ENCODE measurements at regions not wholly inside any gene's neighbourhood (a gene's known extent, or its start where the extent isn't known, plus 50 kb on each side); places are given as distances from the start of the nearest gene placed in this dataset.

DNA sequence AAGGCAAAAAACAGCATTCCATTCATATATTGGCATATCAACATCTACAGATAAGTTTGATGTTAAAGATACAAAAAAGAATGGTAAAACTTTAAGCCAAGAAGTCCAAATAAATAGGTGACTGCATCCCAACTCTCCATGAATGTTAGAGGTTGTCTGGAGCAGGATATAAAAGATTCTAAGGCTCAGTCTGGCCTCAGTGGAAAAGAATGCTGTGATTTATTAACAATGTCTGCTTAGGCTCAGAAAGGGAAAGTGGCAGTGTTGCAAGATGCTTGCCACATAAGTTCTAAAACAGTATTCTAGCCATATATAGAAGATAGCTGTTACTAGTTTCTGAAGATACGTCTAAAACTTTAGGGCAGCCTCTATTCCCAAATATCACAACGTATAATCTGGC, 179.8 kb upstream of the NBEA start:
- H2BK12ac ChIP-seq (ENCODE audit: insufficient read length, low read depth, low read length) = no peak overlapping the region
- H3K56ac ChIP-seq (ENCODE audit: insufficient read length, low read depth, low read length) = no peak overlapping the region
- H3K4me2 ChIP-seq (ENCODE audit: insufficient read depth, insufficient read length, low read length) = no peak overlapping the region
- H2AFZ ChIP-seq (ENCODE audit: low read length) = no peak overlapping the region
- H3K23ac ChIP-seq (ENCODE audit: insufficient read length, low read depth, low read length) = no peak overlapping the region
- H2BK120ac ChIP-seq (ENCODE audit: low read depth, low read length, poor library complexity, severe bottlenecking) = no peak overlapping the region
- no peak overlapping the region for H2BK5ac ChIP-seq (ENCODE audit: insufficient read length, low read length)
- no peak overlapping the region for H3K18ac ChIP-seq (ENCODE audit: insufficient read length, low read depth, low read length)
- no peaks in the 10 kb centered on the region for H3K79me2 ChIP-seq (ENCODE audit: insufficient read depth, low read length)
- TF ChIP-seq, protein P1, sequence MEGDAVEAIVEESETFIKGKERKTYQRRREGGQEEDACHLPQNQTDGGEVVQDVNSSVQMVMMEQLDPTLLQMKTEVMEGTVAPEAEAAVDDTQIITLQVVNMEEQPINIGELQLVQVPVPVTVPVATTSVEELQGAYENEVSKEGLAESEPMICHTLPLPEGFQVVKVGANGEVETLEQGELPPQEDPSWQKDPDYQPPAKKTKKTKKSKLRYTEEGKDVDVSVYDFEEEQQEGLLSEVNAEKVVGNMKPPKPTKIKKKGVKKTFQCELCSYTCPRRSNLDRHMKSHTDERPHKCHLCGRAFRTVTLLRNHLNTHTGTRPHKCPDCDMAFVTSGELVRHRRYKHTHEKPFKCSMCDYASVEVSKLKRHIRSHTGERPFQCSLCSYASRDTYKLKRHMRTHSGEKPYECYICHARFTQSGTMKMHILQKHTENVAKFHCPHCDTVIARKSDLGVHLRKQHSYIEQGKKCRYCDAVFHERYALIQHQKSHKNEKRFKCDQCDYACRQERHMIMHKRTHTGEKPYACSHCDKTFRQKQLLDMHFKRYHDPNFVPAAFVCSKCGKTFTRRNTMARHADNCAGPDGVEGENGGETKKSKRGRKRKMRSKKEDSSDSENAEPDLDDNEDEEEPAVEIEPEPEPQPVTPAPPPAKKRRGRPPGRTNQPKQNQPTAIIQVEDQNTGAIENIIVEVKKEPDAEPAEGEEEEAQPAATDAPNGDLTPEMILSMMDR (conservative IDR thresholded peaks at IDR 0.05) = no peak
- DNase-seq = no peak
- WGBS (ENCODE audit: extremely low coverage, insufficient read length, low lambda C conversion rate) = no CpG with 5 or more reads among the region's 2 CpGs
- no peak overlapping the region for H3K4me3 Mint-ChIP-seq
- H3K27me3 Mint-ChIP-seq (ENCODE audit: low read depth) = no peaks in the 10 kb centered on the region
- H3K4me1 ChIP-seq (ENCODE audit: insufficient read depth, low read length) = no peaks in the 10 kb centered on the region
- H4K91ac ChIP-seq (ENCODE audit: insufficient read length, low read depth, low read length) = no peak overlapping the region
- peaks cover 4 to 17% (median 4%) of the 10 kb centered on the region in 3 experiments for H3K36me3 Mint-ChIP-seq (ENCODE audit: insufficient read depth in 1 of 3, low read depth in 3 of 3)
- H3K27ac Mint-ChIP-seq = no peak overlapping the region
- H2AK5ac ChIP-seq (ENCODE audit: insufficient read length, low read length) = no peak overlapping the region
- no peak overlapping the region for H3K9ac ChIP-seq (ENCODE audit: extremely low read depth, insufficient read length, low read length)
- H3K27ac ChIP-seq (ENCODE audit: insufficient read length, low read depth, low read length) = no peak overlapping the region
- no peaks in the 10 kb centered on the region for H3K23me2 ChIP-seq (ENCODE audit: insufficient read length, low read depth, low read length, poor library complexity, severe bottlenecking)
- no peaks in the 10 kb centered on the region for H4K20me1 ChIP-seq (ENCODE audit: control insufficient read depth, insufficient read depth, insufficient read length)
- H3K9me3 ChIP-seq (ENCODE audit: control insufficient read depth, low read depth, low read length) = no peaks in the 10 kb centered on the region
- no peak overlapping the region for H4K5ac ChIP-seq (ENCODE audit: insufficient read length, low read depth, low read length)
- no peaks in the 10 kb centered on the region for H3K4me1 Mint-ChIP-seq
- no peak overlapping the region for H2BK15ac ChIP-seq (ENCODE audit: low read depth, low read length)
- no peaks in the 10 kb centered on the region for H3K27me3 ChIP-seq (ENCODE audit: insufficient read depth, low read length)
- no peak overlapping the region for H2BK20ac ChIP-seq (ENCODE audit: low read depth, low read length, poor library complexity, severe bottlenecking)
- H4K8ac ChIP-seq (replicated peaks; ENCODE audit: insufficient read length, low read depth, low read length) = no peak overlapping the region
- H3K9me3 Mint-ChIP-seq = peaks cover 10 to 17% of the 10 kb centered on the region in 2 experiments; a peak in 4 of 5 replicates
- no peak overlapping the region for H3K14ac ChIP-seq (ENCODE audit: insufficient read depth, low read length)
- no peak overlapping the region for H3K4ac ChIP-seq (ENCODE audit: low read depth, low read length)
- no peak overlapping the region for H3T11ph ChIP-seq (ENCODE audit: low read length)
- no peaks in the 10 kb centered on the region for H3K79me1 ChIP-seq (ENCODE audit: insufficient read depth, low read depth, low read length, poor library complexity, severe bottlenecking)

Data from H9 (cell line).